Fibroblast of skin of right biceps (primary cell): ENCODE measurements at regions not wholly inside any gene's neighbourhood (a gene's known extent, or its start where the extent isn't known, plus 50 kb on each side); places are given as distances from the start of the nearest gene placed in this dataset.
"Not testable (repeated sequence)": the region's sequence is repeated elsewhere in the genome, so short reads cannot be mapped to it uniquely, and the experiment has no call there.

Source experiments
- DNase-seq: peaks from one replicate; pipeline ENCODE4 v3.0.0-alpha.2; 2013

DNA sequence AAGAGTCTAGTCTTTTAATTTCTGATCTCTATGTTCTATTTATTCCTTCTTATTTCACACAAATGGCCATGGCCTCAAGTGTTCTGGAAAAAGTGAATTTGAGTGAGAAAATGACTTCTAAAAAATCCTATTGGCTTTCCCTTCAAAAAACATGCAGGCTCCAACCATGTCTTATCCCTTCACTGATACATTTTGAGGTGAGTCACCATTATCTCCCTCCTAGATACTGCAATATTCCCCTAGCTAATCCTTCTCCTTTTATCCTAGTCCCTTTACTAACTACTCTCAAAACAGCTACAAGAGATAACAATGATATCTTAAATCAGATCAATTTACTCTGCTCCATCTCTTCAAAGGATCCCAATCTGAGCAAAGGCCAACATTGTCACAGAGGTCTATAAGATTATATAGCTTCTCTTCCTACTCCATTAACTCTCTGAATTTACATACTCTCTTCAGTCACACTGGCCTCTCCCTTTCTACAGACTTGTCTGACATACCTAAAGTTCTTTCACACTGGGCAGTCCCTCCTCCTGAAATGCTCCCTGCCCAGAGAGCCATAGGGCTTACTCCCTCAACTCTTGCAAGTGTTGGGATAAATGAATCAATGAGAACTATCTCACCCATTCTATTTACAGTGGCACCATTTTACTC, 129.2 kb downstream of the TENT5A start:
- DNase-seq, result peak; percentile 17

DNA sequence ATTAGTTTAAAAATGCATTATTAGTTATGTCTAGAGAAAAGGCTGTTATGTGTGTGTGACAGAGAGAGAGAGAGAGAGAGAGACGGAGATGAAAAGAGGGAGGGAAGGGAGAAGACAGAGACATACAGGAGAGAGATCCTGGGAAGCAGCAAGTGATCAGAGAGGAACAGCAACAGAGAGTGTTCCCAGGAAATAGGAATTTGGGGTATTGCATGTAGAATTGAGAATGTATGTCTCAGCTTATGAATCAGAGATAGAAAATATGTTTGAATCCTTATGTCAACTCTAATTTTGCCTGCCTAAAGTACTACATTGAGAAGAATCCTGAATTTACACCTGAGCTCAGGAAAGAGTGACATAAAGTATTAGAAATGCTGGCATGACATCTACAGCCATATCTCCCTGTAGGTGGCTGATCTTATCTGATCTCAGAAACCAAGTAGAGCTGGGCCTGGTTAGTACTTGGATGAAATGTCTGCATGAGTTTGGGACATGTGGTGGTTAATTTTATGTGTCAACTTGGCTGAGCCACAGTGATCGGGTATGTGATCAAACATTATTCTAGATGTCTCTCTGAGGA, 130.6 kb downstream of the TENT5A start:
- DNase-seq, result peak; percentile 39

DNA sequence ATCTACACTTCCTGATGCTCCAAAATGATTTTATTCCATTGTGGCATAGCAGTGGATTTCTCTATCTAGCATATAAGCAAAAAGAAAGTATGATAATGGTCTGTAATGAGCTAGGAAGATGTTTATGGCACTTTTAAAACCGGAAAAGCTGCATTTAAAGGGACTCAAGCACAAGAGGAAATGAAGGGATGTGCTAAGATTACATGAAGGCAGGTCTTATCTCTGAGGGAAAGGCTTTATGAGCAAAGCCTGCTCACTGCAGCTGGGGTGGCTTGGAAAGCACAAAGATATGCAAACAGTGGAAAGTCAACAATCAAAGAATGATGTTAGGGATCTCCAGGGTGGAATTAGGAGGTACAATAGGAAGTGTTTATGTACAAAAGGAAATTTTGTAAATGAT, 138.2 kb downstream of the TENT5A start:
- DNase-seq, result peak; percentile 49

GRCh38 chr6:81613606-81614005, 138.9 kb downstream of the TENT5A start:
- DNase-seq, result peak; percentile 93

GRCh38 chr6:81612136-81612535, 140.3 kb downstream of the TENT5A start:
- no peak for DNase-seq

DNA sequence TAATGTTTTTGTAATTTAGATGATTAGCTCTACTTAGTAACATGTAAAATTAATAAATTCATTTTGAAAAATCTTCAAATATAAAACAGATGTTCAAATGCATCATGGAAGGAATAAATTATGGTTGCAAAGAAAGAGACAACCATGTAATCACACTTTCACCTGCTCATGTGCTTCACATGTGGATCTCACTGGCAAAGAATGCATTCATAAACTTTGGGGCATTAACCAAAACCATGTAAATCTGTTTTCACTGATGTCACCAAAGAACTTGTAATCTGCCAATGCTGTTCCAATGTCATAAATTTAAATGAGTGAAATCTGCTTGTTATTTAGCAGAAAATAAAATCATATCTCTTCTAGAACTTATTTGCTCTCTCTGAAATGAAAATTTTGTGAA, 142.7 kb downstream of the TENT5A start:
- DNase-seq, result no peak

DNA sequence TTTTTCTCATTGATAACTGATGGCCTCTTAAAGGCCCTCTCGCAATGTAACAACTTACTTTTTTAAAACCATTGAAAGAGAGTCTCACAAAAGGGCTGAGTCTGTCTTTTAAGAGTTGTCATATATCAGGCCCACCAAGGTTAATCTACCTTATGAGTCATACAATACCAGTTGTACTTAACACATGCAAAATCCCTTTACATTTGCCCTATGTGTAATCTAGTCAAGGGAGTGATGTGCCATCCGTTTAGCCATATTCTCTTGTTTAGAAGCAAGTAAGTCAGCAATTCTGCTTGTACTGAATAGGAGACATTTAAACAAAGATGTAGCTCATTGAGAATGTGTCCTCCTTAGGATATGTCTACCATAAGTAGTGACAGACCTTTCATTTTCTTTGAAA, 143.7 kb downstream of the TENT5A start:
- no peak for DNase-seq

GRCh38 chr6:81606965-81607381, 145.5 kb downstream of the TENT5A start:
- peak; percentile 91 for DNase-seq

- DNase-seq, result no peak
Measured at GRCh38 chr6:81605526-81605925, 147.0 kb downstream of the TENT5A start.

DNA sequence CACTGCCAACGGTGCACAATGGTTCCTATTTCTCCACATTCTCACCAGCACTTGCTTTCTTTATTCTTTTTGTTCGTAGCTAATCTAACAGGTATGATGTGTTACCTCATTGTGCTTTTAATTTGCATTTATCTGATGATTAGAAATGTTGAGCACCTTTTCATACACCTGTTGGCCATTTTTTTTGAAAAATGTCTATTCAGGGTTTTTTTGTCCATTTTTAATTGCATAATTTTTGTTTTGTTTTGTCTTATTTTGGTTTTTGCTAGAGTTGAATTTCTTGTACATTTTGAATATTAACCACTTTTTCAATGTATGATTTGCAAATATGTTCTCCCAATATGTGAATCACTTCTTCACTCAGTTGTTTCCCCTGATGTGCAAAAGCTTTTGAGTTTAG, 150.6 kb downstream of the TENT5A start:
- DNase-seq, result no peak

- peak; percentile 21 for DNase-seq
Measured at GRCh38 chr6:81600488-81600887, 152.0 kb downstream of the TENT5A start.

DNA sequence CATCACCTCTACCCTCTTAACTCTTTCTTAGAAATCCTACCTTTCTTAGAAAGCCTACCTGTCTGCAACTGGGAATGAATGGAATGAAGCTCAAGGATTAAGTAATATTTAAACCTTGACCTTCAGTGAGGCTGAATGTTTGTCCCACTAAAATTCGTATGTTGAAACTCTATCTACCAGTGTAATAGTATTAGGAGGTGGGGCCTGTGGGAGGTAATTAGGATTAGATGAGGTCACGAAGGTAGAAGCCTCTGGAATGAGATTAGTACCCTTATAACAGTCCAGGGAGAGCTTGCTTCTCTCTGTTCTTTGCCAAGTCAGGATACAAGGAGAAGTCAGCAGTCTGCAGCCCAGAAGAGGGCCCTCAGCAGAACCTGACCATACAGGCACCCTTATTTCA, 158.0 kb downstream of the TENT5A start:
- DNase-seq, result no peak

DNA sequence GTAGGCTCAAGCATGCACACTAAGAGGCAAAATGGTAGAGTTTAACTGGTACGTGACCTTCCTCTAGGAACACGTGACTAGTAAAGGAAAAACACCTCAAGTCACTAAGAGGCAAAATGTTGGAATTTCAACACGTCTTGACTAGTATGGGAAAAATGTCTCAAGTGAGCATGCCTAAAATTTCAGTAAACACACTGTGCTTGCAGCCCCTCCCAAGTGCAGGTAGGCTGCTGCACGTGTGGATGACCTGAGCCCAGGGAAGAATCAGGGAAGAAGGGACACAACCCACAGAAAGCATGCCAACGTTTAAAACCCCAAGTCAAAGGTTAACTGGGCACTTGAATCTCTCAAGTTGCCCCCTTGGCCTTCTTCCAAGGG, 162.2 kb downstream of the TENT5A start:
- DNase-seq, result no peak

DNA sequence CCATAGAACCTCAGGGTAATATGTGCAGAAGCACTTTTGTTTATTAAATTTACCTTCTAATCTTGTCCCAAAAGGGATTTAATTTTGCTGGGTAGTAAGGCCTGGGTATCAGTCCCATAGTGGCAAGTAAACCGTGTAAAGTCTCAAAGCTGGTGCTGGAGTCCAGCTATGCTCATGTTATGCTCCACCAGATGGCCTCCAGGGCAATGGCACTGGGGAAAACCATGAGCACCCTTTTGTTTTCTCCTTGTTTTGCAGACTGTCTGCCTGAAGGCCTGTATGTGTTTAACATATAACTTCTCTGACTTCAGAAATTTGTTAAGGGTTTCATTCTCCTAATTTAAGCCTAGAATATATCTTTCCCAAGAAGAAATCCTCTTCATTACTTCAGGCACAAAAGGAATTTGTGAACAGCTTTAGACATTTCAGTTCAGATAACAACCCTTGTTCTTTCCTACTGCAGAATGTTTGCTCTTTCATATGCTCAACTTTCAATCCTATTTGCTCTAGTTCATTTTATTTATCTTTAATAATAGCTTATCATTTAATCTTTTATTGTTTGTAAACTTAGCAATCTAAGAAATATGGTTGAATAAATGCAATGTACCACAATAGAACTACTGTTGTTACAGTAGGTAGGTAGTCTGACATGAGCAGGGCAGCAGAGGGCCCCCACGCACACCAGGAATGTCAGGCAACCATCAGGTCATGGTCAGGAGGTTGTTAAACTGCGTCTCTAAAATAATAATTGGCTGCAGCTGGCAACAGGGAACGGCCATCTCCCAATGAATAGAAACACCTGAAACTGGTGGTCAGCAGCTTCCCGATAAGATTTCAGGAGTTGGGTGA, 162.8 kb downstream of the TENT5A start:
- DNase-seq, result no peak

- DNase-seq, result not testable (repeated sequence)
Measured at GRCh38 chr6:81585686-81586085, 166.8 kb downstream of the TENT5A start.

GRCh38 chr6:81584156-81584555, 168.3 kb downstream of the TENT5A start:
- DNase-seq, result not testable (repeated sequence)

- DNase-seq, result no peak
Measured at GRCh38 chr6:81575442-81575841, 177.0 kb downstream of the TENT5A start.

DNA sequence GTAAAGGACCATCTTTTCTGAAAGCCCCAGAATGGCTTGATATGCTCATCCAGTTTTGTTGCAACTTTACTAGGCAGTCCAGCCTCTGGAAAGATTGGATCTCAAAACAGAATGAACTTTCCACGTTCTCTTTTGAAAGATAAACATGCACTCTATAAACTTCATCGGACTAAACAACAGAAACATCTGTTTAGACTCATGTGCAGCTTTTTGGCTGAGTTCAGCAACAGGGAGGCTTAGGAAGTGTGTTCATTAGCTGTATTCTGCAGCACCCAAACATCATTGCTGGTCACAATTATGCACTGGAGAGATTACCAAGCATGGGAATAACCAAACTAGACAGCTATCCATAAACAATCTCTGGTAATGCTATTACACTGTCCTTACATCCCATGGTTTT, 180.5 kb downstream of the TENT5A start:
- DNase-seq, result no peak

- DNase-seq, result no peak
Measured at GRCh38 chr6:81570681-81571080, 181.8 kb downstream of the TENT5A start.

DNA sequence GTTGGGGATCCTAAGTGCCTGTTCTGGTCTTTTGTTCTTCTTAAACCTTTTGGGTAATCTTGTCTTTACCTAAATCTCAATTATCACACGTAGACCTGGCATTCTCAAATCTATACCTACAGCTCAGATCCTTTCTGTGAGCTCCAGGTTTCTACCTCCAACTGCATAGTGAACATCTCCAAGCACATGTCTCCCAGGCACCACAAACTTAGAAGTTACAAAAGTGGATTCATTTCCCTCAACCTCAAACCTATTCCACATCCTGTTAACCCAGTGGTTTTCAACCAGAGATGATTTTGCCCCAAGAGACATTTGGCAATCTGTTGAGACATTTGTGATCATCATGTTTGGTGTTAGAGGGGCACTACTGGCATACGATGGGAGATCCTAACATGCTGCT, 183.5 kb downstream of the TENT5A start:
- DNase-seq, result no peak

DNA sequence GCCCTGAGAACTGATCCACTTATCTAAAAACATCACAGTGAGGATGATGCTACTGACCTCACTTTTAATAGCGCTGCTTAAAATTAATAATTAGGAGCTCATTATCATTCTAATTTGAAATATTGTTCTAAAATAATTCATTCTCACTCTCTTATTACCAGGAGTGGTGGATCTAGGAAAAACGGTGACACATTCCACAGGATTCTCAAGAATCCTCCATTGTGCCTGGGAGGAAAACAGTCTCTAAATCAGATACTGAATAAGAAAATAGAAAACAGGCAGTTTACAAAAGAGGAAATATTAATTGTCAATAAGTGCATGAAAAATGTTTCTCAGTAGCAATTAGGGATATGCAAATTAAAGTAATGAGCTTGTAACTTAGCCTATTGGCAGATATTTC, 187.4 kb downstream of the TENT5A start:
- peak; percentile 46 for DNase-seq

DNA sequence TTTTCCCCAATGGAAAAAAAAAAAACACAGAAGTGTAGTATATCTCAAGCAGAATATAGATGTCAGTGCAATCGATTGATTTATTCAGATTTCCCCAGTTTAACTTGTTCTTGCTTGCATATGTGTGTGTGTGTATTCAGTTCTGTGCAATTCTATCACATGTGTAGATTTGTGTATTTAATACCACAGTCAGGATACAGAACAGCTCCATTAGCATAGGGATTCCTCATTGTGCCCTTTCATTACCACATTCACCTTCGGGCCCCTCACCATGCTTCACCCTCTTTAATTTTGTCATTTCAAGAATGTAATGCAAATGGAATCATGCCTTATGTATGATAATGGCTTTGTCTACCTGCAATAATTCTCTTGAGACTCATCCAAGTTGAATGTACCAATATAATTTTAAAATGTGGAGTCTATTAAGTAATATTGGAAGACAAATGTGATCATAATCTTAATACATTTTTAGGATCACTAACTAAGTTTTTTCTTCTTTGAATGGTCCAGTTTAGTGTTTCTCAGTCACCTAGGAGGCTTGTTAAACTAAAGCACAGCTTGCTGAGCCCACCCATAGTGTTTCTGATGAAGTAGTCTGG, 187.9 kb downstream of the TENT5A start:
- DNase-seq, result no peak

DNA sequence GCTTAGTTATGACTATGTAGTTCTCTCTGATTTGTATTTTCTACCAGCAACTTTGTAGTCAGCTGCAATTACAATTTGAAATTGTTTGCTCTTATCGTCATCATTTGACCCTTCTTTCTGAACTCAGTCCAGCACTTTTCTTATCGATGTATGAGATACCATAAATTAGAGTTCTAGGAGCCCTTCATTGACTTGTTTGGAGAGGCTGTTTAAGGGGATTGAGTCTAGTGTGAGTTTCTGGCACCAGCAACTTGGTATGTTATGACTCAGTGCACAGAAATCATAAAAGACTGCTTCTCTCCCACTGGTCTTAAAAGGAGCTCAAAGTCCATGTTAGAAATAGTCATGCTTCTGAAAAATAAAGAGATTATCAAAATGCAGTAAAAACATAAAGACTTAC, 190.3 kb downstream of the TENT5A start:
- peak; percentile 87 for DNase-seq

- DNase-seq, result no peak
Measured at GRCh38 chr6:81561731-81562130, 190.8 kb downstream of the TENT5A start.
